Lower leg skin (tissue), 3 donors: ENCODE measurements at regions not wholly inside any gene's neighbourhood (a gene's known extent, or its start where the extent isn't known, plus 50 kb on each side); places are given as distances from the start of the nearest gene placed in this dataset.

Experiments used
- CTCF ChIP-seq, 3 donors: fragments of 450-650 bp; IDR thresholded peaks; one replicate each; pipeline ENCODE4 v1.5.1; 2016; ENCODE audit warnings: antibody characterized with exemption in 3 of 3, mild to moderate bottlenecking in 3 of 3, moderate library complexity in 2 of 3
- POLR2A ChIP-seq, 2 donors: fragments of 450-650 bp; IDR thresholded peaks; one replicate each; pipeline ENCODE4 v1.6.1; 2016 to 2017; ENCODE audit warnings: antibody characterized with exemption in 2 of 2, mild to moderate bottlenecking in 1 of 2, moderate library complexity in 1 of 2

- TF ChIP-seq POLR2A (IDR thresholded peaks at IDR 0.05) (no peak), CTCF (IDR thresholded peaks at IDR 0.05) (no peak)
Measured at GRCh38 chr14:66234411-66234810, 251.8 kb upstream of the CCDC196 start.
